H1 (cell line): ENCODE measurements at regions not wholly inside any gene's neighbourhood (a gene's known extent, or its start where the extent isn't known, plus 50 kb on each side); places are given as distances from the start of the nearest gene placed in this dataset.

Source experiments
- BRCA1 ChIP-seq: IDR thresholded peaks from 2 replicates; pipeline ENCODE4 v1.6.1; 2012; ENCODE audit warnings: low read depth, low read length, improper control_type of control experiment
- TF ChIP-seq, protein P1 (sequence below): IDR thresholded peaks from 2 replicates; pipeline ENCODE4 v1.6.1; 2011; ENCODE audit warnings: low read length, improper control_type of control experiment
- TF ChIP-seq, protein P2 (sequence below): IDR thresholded peaks from 2 replicates; pipeline ENCODE4 v1.6.1; 2012; ENCODE audit warnings: inconsistent platforms

DNA sequence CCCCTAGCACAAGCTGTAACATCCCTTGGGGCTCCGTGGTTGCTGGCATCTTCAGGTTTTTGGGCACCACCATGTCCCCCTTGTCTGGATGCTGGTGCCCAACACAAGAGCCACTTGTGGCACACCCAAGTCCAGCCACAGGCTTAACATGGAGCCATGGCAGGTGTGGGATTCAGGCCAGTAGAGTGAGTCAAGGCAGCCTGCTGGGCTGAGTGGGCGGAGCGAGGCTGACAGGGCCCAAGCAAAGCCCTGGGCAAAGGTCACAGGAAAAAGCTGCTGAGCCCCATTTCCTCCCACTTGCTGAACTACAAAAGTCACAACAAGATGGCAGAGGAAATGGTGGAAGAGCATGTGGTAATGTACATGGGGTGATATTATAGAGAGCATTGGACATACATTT is 950.7 kb upstream of the FLRT2 start (continued):
- TF ChIP-seq, protein P1, sequence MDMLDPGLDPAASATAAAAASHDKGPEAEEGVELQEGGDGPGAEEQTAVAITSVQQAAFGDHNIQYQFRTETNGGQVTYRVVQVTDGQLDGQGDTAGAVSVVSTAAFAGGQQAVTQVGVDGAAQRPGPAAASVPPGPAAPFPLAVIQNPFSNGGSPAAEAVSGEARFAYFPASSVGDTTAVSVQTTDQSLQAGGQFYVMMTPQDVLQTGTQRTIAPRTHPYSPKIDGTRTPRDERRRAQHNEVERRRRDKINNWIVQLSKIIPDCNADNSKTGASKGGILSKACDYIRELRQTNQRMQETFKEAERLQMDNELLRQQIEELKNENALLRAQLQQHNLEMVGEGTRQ, result no peak
- no peak for TF ChIP-seq BRCA1
- TF ChIP-seq, protein P2, sequence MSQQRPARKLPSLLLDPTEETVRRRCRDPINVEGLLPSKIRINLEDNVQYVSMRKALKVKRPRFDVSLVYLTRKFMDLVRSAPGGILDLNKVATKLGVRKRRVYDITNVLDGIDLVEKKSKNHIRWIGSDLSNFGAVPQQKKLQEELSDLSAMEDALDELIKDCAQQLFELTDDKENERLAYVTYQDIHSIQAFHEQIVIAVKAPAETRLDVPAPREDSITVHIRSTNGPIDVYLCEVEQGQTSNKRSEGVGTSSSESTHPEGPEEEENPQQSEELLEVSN, result no peak
- TF ChIP-seq, all 59 proteins: peak for 0
